A549 (cell line): ENCODE measurements at regions not wholly inside any gene's neighbourhood (a gene's known extent, or its start where the extent isn't known, plus 50 kb on each side); places are given as distances from the start of the nearest gene placed in this dataset.

Experiments
- ATAC-seq, 2 experiments: fragments of 200-7000 bp in 1 of 2; fragments of >200 bp in 1 of 2; cut with Nextera tagmentation in 1 of 2; cut with Tn5 transposase in 1 of 2; 3 replicates each; pipeline versions ENCODE4 v1.8.0 to v1.9.1; 2018 to 2020; ENCODE audit warnings: mild to moderate bottlenecking in 1 of 2, moderate library complexity in 1 of 2
- CTCF ChIA-PET: fragments of 300-600 bp; sonication (Branson Sonifier 250); formaldehyde crosslinking; extraction: SDS; loops from one replicate; lab custom pipeline; 2021; ENCODE audit warnings: antibody characterized with exemption, inconsistent platforms; lab: Yijun Ruan, JAX
- POLR2A ChIA-PET: fragments of 350-600 bp; formaldehyde crosslinking; extraction: SDS; loops from one replicate; lab custom pipeline; 2021; ENCODE audit warnings: antibody characterized with exemption, inconsistent platforms; lab: Yijun Ruan, JAX
- DNase-seq, 2 experiments: peaks; one replicate each; pipeline versions ENCODE4 v3.0.0 to v3.0.0-alpha.2; 2011 to 2016; ENCODE audit warnings: low read depth in 1 of 2, low spot score in 1 of 2
- FAIRE-seq: peaks from 2 replicates; lab custom pipeline; 2011; peaks lifted over from hg19 to GRCh38; lab: Jason Lieb, UNC
- H3K27ac ChIP-seq, 2 experiments: fragments of >200 bp; sonication (Bioruptor Twin); formaldehyde crosslinking; 3 replicates each; pipeline ENCODE4 v1.5.1; 2016 to 2017
- H3K4me1 ChIP-seq: fragments of >200 bp; sonication (Bioruptor Twin); formaldehyde crosslinking; 3 replicates; pipeline ENCODE4 v1.6.1; 2016
- H3K4me2 ChIP-seq: fragments of >200 bp; sonication (Bioruptor Twin); formaldehyde crosslinking; 3 replicates; pipeline ENCODE4 v1.6.1; 2016
- H3K4me3 ChIP-seq: fragments of >200 bp; sonication (Bioruptor Twin); formaldehyde crosslinking; 3 replicates; pipeline ENCODE4 v1.5.1; 2016
- H3K9me3 ChIP-seq: fragments of >200 bp; sonication (Bioruptor Twin); formaldehyde crosslinking; 3 replicates; pipeline ENCODE4 v1.6.1; 2016
- BHLHE40 ChIP-seq: IDR thresholded peaks from 2 replicates; pipeline ENCODE4 v1.6.1; 2012; ENCODE audit warnings: low read depth, low read length, inconsistent platforms
- CBX8 ChIP-seq: fragments of 200-600 bp; sonication (generic); IDR thresholded peaks from 2 replicates; pipeline ENCODE4 v1.6.1; 2016
- CEBPB ChIP-seq, 2 experiments: fragments of >200 bp in 1 of 2; sonication (Bioruptor Twin) in 1 of 2; formaldehyde crosslinking in 1 of 2; IDR thresholded peaks; 2 replicates each; pipeline ENCODE4 v1.6.1; 2012 to 2016
- CHD2 ChIP-seq: fragments of 150-350 bp; IDR thresholded peaks from 2 replicates; pipeline ENCODE4 v1.6.1; 2014; ENCODE audit warnings: low read length; ENCODE audit not compliant: partially characterized antibody
- CTCF ChIP-seq: fragments of >200 bp; sonication (Bioruptor Twin); formaldehyde crosslinking; IDR thresholded peaks from 3 replicates; pipeline ENCODE4 v1.5.1; 2016
- E2F6 ChIP-seq: IDR thresholded peaks from 2 replicates; pipeline ENCODE4 v1.6.1; 2012; ENCODE audit warnings: low read depth, borderline replicate concordance
- EHMT2 ChIP-seq: fragments of 200-600 bp; sonication (generic); IDR thresholded peaks from 2 replicates; pipeline ENCODE4 v1.6.1; 2016; ENCODE audit warnings: antibody characterized with exemption, low read depth, mild to moderate bottlenecking, moderate library complexity
- FOSB ChIP-seq: fragments of 250-450 bp; sonication (Bioruptor Pico); IDR thresholded peaks from 2 replicates; pipeline ENCODE4 v1.5.0; 2020; ENCODE audit warnings: mild to moderate bottlenecking, moderate library complexity
- FOSL2 ChIP-seq, 2 experiments: fragments of 450-650 bp in 1 of 2; fragments of >200 bp in 1 of 2; sonication (Bioruptor Twin) in 1 of 2; formaldehyde crosslinking; IDR thresholded peaks; 2 replicates each; pipeline versions ENCODE4 v1.5.0 to v1.6.1; 2016 to 2020; ENCODE audit warnings: mild to moderate bottlenecking in 1 of 2, moderate library complexity in 1 of 2
- FOXS1 ChIP-seq: fragments of 250-450 bp; sonication (Bioruptor Pico); IDR thresholded peaks from 2 replicates; pipeline ENCODE4 v1.5.0; 2020; ENCODE audit warnings: mild to moderate bottlenecking, moderate library complexity
- GATA3 ChIP-seq: IDR thresholded peaks from 2 replicates; pipeline ENCODE4 v1.6.1; 2012; ENCODE audit warnings: borderline replicate concordance
- HES2 ChIP-seq: fragments of >200 bp; sonication (Bioruptor Twin); formaldehyde crosslinking; IDR thresholded peaks from 2 replicates; pipeline ENCODE4 v1.6.1; 2016
- HEYL ChIP-seq: fragments of 250-450 bp; sonication (Bioruptor Pico); IDR thresholded peaks from 2 replicates; pipeline ENCODE4 v1.8.0; 2021; ENCODE audit warnings: mild to moderate bottlenecking, moderate library complexity
- HOXB13 ChIP-seq: fragments of 250-450 bp; sonication (Bioruptor Pico); IDR thresholded peaks from 2 replicates; pipeline ENCODE4 v1.5.0; 2020; ENCODE audit warnings: low read depth, mild to moderate bottlenecking, moderate library complexity
- JUN ChIP-seq, 2 experiments: fragments of >200 bp; sonication (Bioruptor Twin); formaldehyde crosslinking; IDR thresholded peaks; 2 replicates in 1 of 2; 3 replicates in 1 of 2; pipeline ENCODE4 v1.6.1; 2016 to 2017
- MAZ ChIP-seq: fragments of 150-350 bp; IDR thresholded peaks from 2 replicates; pipeline ENCODE4 v1.6.1; 2014; ENCODE audit warnings: antibody characterized with exemption, low read depth, low read length, borderline replicate concordance
- MYC ChIP-seq: IDR thresholded peaks from 2 replicates; pipeline ENCODE4 v1.6.1; 2012; ENCODE audit warnings: mild to moderate bottlenecking, inconsistent platforms, low read length, improper control_type of control experiment, borderline replicate concordance
- POLR2A ChIP-seq: IDR thresholded peaks from 2 replicates; pipeline ENCODE4 v1.6.1; 2012; ENCODE audit warnings: mild to moderate bottlenecking, low read length
- RAD21 ChIP-seq, 2 experiments: fragments of >200 bp in 1 of 2; sonication (Bioruptor Twin) in 1 of 2; formaldehyde crosslinking in 1 of 2; IDR thresholded peaks in 1 of 2; conservative IDR thresholded peaks in 1 of 2; 2 replicates in 1 of 2; 3 replicates in 1 of 2; pipeline ENCODE4 v1.6.1; 2012 to 2018; ENCODE audit warnings: inconsistent platforms in 1 of 2
- RCOR1 ChIP-seq: fragments of 150-350 bp; IDR thresholded peaks from 2 replicates; pipeline ENCODE4 v1.6.1; 2014; ENCODE audit warnings: antibody characterized with exemption, low read length, low read depth
- SMC3 ChIP-seq: fragments of >200 bp; sonication (Bioruptor Twin); formaldehyde crosslinking; IDR thresholded peaks from 3 replicates; pipeline ENCODE4 v1.6.1; 2018; ENCODE audit warnings: inconsistent platforms
- ZC3H11A ChIP-seq: fragments of 450-650 bp; IDR thresholded peaks from 2 replicates; pipeline ENCODE4 v1.6.1; 2014; ENCODE audit warnings: antibody characterized with exemption, mild to moderate bottlenecking
- ZNF302 ChIP-seq: fragments of 250-450 bp; sonication (Bioruptor Pico); IDR thresholded peaks from 2 replicates; pipeline ENCODE4 v1.9.0; 2021; ENCODE audit warnings: inconsistent platforms, mild to moderate bottlenecking, moderate library complexity
- WGBS: methylation state at CpG from one replicate; pipeline ENCODE4 v1.1.6; 2017; ENCODE audit errors: missing lambda C conversion rate; 5-methylcytosine and 5-hydroxymethylcytosine counted together
- TF ChIP-seq, protein P1 (sequence below): fragments of 200-600 bp; sonication (generic); IDR thresholded peaks from 2 replicates; pipeline ENCODE4 v1.6.1; 2016; ENCODE audit warnings: antibody characterized with exemption, mild to moderate bottlenecking, moderate library complexity
- TF ChIP-seq, protein P2 (sequence below): fragments of >200 bp; sonication (Bioruptor Twin); formaldehyde crosslinking; IDR thresholded peaks from 3 replicates; pipeline ENCODE4 v1.6.1; 2016
- TF ChIP-seq, protein P3 (sequence below): fragments of 150-350 bp; IDR thresholded peaks from 2 replicates; pipeline ENCODE4 v1.6.1; 2014; ENCODE audit warnings: low read depth, mild to moderate bottlenecking, low read length

GRCh38 chr1:4564051-4564450 is 90.4 kb upstream of the AJAP1 start:
- H3K4me2 ChIP-seq, result no peak overlapping the region
- DNase-seq (no peak), FAIRE-seq (no peak), ATAC-seq (no peak)
- WGBS, result 17% methylated on average over 10 of the region's 10 CpGs
- no peaks in the 10 kb centered on the region for H3K4me1 ChIP-seq
- TF ChIP-seq RCOR1, result no peak
- TF ChIP-seq, protein P1, sequence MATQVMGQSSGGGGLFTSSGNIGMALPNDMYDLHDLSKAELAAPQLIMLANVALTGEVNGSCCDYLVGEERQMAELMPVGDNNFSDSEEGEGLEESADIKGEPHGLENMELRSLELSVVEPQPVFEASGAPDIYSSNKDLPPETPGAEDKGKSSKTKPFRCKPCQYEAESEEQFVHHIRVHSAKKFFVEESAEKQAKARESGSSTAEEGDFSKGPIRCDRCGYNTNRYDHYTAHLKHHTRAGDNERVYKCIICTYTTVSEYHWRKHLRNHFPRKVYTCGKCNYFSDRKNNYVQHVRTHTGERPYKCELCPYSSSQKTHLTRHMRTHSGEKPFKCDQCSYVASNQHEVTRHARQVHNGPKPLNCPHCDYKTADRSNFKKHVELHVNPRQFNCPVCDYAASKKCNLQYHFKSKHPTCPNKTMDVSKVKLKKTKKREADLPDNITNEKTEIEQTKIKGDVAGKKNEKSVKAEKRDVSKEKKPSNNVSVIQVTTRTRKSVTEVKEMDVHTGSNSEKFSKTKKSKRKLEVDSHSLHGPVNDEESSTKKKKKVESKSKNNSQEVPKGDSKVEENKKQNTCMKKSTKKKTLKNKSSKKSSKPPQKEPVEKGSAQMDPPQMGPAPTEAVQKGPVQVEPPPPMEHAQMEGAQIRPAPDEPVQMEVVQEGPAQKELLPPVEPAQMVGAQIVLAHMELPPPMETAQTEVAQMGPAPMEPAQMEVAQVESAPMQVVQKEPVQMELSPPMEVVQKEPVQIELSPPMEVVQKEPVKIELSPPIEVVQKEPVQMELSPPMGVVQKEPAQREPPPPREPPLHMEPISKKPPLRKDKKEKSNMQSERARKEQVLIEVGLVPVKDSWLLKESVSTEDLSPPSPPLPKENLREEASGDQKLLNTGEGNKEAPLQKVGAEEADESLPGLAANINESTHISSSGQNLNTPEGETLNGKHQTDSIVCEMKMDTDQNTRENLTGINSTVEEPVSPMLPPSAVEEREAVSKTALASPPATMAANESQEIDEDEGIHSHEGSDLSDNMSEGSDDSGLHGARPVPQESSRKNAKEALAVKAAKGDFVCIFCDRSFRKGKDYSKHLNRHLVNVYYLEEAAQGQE, result no peak
- no peak for TF ChIP-seq CHD2
- no peak for TF ChIP-seq FOSB (CRISPR knock-in tag)
- TF ChIP-seq CEBPB (IDR thresholded peaks at IDR 0.05), result no peak
- no peak for TF ChIP-seq HEYL (CRISPR knock-in tag)
- no peak for TF ChIP-seq JUN (IDR thresholded peaks at IDR 0.05)
- TF ChIP-seq MYC, result no peak
- TF ChIP-seq GATA3, result no peak
- TF ChIP-seq RAD21 (conservative IDR thresholded peaks at IDR 0.05 in 1 of 2, IDR thresholded peaks at IDR 0.05 in 1 of 2), result no peak
- no peak for TF ChIP-seq ZNF302 (CRISPR knock-in tag)
- no peaks in the 10 kb centered on the region for H3K9me3 ChIP-seq
- H3K27ac ChIP-seq, result no peak overlapping the region
- H3K4me3 ChIP-seq, result no peak overlapping the region
- CTCF ChIA-PET, result no interaction called here
- POLR2A ChIA-PET, result no interaction called here

GRCh38 chr1:4565166-4565565 is 89.2 kb upstream of the AJAP1 start:
- no peak overlapping the region for H3K27ac ChIP-seq
- CTCF ChIA-PET, result no interaction called here
- DNase-seq (no peak), FAIRE-seq (no peak), ATAC-seq (no peak)
- POLR2A ChIA-PET, result no interaction called here
- H3K4me2 ChIP-seq, result no peak overlapping the region
- TF ChIP-seq ZC3H11A (no peak), BHLHE40 (no peak), E2F6 (no peak), CHD2 (no peak), HES2 (no peak), POLR2A (no peak), FOXS1 (CRISPR knock-in tag) (no peak), SMC3 (no peak), FOSB (CRISPR knock-in tag) (no peak), FOSL2 (IDR thresholded peaks at IDR 0.05) (no peak), FOSL2 (CRISPR knock-in tag; IDR thresholded peaks at IDR 0.05) (no peak), MAZ (no peak), EHMT2 (no peak), HOXB13 (CRISPR knock-in tag) (no peak), RAD21 (conservative IDR thresholded peaks at IDR 0.05 in 1 of 2, IDR thresholded peaks at IDR 0.05 in 1 of 2) (no peak), CBX8 (no peak), CTCF (no peak)
- TF ChIP-seq, protein P2, sequence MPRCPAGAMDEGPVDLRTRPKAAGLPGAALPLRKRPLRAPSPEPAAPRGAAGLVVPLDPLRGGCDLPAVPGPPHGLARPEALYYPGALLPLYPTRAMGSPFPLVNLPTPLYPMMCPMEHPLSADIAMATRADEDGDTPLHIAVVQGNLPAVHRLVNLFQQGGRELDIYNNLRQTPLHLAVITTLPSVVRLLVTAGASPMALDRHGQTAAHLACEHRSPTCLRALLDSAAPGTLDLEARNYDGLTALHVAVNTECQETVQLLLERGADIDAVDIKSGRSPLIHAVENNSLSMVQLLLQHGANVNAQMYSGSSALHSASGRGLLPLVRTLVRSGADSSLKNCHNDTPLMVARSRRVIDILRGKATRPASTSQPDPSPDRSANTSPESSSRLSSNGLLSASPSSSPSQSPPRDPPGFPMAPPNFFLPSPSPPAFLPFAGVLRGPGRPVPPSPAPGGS, result no peak
- TF ChIP-seq, protein P3, sequence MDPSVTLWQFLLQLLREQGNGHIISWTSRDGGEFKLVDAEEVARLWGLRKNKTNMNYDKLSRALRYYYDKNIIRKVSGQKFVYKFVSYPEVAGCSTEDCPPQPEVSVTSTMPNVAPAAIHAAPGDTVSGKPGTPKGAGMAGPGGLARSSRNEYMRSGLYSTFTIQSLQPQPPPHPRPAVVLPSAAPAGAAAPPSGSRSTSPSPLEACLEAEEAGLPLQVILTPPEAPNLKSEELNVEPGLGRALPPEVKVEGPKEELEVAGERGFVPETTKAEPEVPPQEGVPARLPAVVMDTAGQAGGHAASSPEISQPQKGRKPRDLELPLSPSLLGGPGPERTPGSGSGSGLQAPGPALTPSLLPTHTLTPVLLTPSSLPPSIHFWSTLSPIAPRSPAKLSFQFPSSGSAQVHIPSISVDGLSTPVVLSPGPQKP, result no peak
- WGBS, result 4% methylated on average over 3 of the region's 3 CpGs
- no peaks in the 10 kb centered on the region for H3K9me3 ChIP-seq
- H3K4me3 ChIP-seq, result no peak overlapping the region
- no peaks in the 10 kb centered on the region for H3K4me1 ChIP-seq
